ENCODE measurements at regions not wholly inside any gene's neighbourhood (a gene's known extent, or its start where the extent isn't known, plus 50 kb on each side); places are given as distances from the start of the nearest gene placed in this dataset.

DNA sequence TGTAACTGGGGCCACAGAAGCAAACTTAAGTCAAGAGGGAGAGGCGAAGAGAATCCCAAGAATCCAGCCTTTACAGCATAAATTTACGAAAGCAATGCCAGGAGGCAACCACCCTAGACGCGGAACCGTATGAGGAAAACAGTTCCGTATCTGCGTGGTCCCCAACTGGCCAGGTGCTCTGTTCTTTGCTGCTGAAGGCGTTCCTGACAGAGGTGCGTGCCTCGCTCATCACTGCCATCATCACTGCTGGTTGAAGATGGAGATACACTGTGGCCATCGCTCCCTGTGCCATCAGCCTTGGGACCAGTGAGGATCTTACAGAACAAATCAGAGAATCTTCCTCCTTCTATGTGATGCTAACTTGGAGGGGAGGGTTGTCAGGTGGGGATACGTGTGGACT lies 270.5 kb upstream of the B3GAT1 start:
- Histone ChIP-seq H3K27me3 (no peaks in the 10 kb centered on the region), H3K9me3 (no peaks in the 10 kb centered on the region), H3K27ac (no peak overlapping the region), H3K4me2 (no peak overlapping the region), H3K4me1 (no peaks in the 10 kb centered on the region), H3K9ac (no peak overlapping the region), H3K4me3 (no peak overlapping the region), H4K20me1 (no peaks in the 10 kb centered on the region), H3K36me3 (no peaks in the 10 kb centered on the region)
- no peak for TF ChIP-seq Cebpa-rat (IDR thresholded peaks at IDR 0.05)

DNA sequence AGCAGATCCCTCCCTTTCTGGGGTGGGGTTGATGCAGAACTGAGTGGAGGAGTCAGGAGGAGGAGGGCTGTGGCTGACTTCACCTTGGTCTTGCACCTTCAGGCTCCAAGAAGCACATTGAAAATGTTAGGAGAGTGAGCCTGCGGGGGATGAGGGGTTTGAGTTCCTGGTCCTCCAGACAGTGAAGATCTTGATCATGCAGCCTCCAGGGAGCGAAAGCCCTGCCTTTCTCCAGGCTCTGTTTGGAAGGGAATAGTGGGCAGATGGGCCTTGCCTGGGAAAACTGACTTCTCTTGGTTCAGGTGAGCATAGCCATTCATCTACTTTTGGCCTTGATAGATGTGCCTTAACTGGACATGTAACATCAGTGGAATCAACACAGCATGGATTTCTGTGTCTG lies 267.6 kb upstream of the B3GAT1 start:
- Histone ChIP-seq H3K4me3 (no peak overlapping the region), H3K36me3 (no peaks in the 10 kb centered on the region), H3K9ac (no peak overlapping the region), H3K4me1 (no peaks in the 10 kb centered on the region), H3K27ac (no peak overlapping the region), H3K27me3 (no peaks in the 10 kb centered on the region), H4K20me1 (no peaks in the 10 kb centered on the region), H3K4me2 (no peak overlapping the region), H3K9me3 (no peaks in the 10 kb centered on the region)
- no peak for TF ChIP-seq Cebpa-rat (IDR thresholded peaks at IDR 0.05)

DNA sequence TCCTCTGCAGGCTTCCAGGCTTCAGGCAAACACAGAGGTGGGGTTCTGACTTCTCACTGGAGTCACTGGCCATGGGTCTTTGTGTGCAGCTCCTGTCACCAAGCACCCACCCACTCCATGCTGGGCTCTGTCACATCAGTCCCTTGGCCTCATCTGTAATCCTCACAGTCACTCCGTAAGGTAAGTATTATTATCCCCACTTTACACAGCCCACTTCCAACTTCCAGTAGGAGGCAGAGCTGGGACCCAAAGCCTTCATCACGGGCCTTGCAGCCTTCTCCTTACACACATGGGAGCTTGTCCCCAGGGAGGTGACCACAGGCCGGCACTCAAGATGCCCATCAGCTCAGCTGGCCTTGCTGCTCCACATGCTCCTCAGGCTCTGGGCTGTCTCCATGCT lies 266.7 kb upstream of the B3GAT1 start:
- H4K20me1 ChIP-seq: no peaks in the 10 kb centered on the region
- no peaks in the 10 kb centered on the region for H3K36me3 ChIP-seq
- no peaks in the 10 kb centered on the region for H3K27me3 ChIP-seq
- H3K4me1 ChIP-seq: no peaks in the 10 kb centered on the region
- H3K9ac ChIP-seq: no peak overlapping the region
- H3K4me2 ChIP-seq: no peak overlapping the region
- no peak overlapping the region for H3K27ac ChIP-seq
- no peak for TF ChIP-seq Cebpa-rat (IDR thresholded peaks at IDR 0.05)
- no peaks in the 10 kb centered on the region for H3K9me3 ChIP-seq
- H3K4me3 ChIP-seq: no peak overlapping the region

DNA sequence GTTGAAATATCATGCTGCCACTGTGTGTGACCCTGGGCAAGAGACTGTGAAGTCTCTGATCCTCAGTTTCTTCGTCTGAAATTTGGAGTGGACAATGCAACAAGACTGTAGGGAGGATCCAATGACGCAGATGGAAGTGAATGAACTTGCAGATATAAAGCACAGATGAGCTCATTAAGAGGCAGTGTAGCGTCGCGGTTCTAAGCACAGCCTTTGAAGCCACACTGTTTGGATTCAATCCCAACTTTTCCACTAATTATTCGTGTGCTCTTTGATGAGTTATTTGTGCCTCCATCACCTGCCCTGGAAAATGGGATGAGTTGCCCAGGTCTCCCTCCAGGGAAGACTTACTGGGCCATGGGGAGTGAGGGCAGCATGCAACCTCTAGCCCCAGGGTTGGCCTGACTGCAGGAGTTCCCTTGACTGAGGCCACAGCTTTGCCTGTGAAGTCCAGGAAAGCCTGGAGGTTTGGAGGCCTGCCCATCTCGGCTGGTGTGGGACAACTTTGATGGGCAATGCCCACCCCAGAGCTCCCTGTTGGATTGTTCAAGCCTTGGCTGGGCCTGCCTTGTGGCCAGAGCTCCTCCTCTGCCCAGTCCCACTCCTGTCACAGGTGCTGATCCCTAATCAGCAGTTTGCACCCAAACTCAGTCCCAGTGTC lies 266.0 kb upstream of the B3GAT1 start:
- Histone ChIP-seq H3K27ac (no peak overlapping the region), H3K9me3 (no peaks in the 10 kb centered on the region), H3K4me3 (no peak overlapping the region), H4K20me1 (no peaks in the 10 kb centered on the region), H3K4me1 (no peaks in the 10 kb centered on the region), H3K4me2 (no peak overlapping the region), H3K36me3 (no peaks in the 10 kb centered on the region), H3K9ac (no peak overlapping the region), H3K27me3 (no peaks in the 10 kb centered on the region)
- no peak for TF ChIP-seq Cebpa-rat (IDR thresholded peaks at IDR 0.05)

DNA sequence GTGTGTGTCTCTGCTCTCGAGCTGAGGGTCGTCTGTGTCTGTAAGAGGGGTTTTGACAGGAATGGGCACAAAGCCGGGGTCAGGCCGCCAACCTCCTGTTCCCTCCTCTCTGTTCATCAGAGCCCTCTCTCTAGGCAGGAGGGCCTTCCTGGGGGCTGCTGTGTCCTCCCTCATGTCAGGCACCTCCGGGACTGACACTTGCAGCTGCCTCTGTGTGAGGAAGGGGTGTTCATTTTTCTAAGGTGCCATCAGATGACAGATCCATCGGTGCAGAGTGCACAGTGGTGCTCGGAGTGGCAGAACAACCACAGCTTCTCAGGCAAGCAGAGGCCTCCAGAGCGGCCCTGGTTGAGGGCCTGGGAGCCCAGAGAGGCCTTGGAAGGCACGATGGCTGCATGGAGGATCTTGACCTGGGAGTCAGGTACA lies 265.4 kb upstream of the B3GAT1 start:
- H3K9me3 ChIP-seq: no peaks in the 10 kb centered on the region
- H3K36me3 ChIP-seq: no peaks in the 10 kb centered on the region
- H4K20me1 ChIP-seq: no peaks in the 10 kb centered on the region
- H3K9ac ChIP-seq: no peak overlapping the region
- H3K4me2 ChIP-seq: no peak overlapping the region
- no peak overlapping the region for H3K4me3 ChIP-seq
- no peak for TF ChIP-seq Cebpa-rat (IDR thresholded peaks at IDR 0.05)
- no peak overlapping the region for H3K27ac ChIP-seq
- no peaks in the 10 kb centered on the region for H3K4me1 ChIP-seq
- H3K27me3 ChIP-seq: no peaks in the 10 kb centered on the region

DNA sequence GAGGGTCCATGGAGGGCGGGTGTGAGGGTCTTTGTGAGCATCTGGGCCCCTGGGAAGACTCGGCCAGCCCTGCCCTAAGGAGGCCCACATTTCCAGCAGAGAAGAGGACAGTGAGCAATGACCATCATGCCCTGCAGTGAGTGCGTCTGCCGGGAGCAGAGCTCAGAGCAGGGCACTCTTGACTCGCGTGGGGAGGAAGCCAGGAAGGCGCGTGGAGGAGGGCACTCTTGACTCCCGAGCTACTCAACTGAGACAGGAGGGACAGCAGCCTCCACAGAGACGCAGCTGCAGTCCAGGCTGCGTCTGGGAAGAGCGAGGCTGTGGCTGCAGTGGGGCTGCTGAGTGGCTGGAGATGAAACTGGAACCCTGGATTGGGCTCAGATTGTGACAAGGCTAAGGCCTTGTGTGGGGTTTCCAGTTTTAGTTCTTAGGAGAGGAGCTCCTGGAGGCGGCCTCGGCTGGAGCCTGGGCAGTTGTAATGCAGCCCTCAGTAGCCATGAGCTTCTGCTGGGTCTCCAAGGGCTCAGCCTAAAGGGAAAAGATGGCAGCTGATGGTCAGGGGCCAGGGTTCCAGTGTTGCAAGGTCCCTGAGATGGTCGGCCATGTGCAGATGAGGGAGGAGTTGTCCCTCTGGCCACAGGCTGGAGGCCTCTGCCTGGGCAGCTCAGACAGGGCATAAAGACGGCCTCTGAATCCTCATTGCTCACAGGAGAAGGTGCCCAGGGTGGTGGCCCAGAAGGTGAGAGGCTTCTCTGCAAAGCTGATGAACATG lies 264.7 kb upstream of the B3GAT1 start:
- H3K9ac ChIP-seq: no peak overlapping the region
- no peaks in the 10 kb centered on the region for H3K4me1 ChIP-seq
- H3K4me3 ChIP-seq: no peak overlapping the region
- no peak for TF ChIP-seq Cebpa-rat (IDR thresholded peaks at IDR 0.05)
- no peaks in the 10 kb centered on the region for H3K27me3 ChIP-seq
- no peaks in the 10 kb centered on the region for H4K20me1 ChIP-seq
- H3K36me3 ChIP-seq: no peaks in the 10 kb centered on the region
- no peak overlapping the region for H3K4me2 ChIP-seq
- no peaks in the 10 kb centered on the region for H3K9me3 ChIP-seq
- no peak overlapping the region for H3K27ac ChIP-seq

DNA sequence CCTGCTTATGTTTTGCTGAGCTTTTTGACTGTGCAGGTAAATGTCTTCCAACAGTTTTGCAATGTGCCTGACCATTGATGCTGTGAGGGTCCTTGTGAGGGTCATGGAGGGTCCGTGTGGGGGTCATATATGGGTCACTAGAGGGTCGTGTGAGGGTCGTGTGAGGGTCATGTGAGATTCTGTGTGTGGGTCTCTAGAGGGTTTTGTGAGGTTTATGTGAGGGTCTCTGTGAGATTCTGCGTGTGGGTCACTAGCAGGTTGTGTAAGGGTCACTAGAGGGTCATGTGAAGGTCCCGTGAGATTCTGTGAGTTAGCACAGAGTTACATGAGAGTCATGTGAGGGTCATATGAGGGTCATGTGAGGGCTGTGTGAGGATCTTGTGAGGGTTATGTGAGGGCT lies 263.9 kb upstream of the B3GAT1 start:
- H4K20me1 ChIP-seq: no peaks in the 10 kb centered on the region
- H3K9me3 ChIP-seq: no peaks in the 10 kb centered on the region
- H3K27me3 ChIP-seq: no peaks in the 10 kb centered on the region
- H3K4me1 ChIP-seq: no peaks in the 10 kb centered on the region
- no peak overlapping the region for H3K9ac ChIP-seq
- TF ChIP-seq Cebpa-rat (IDR thresholded peaks at IDR 0.05): no peak
- no peak overlapping the region for H3K27ac ChIP-seq
- no peak overlapping the region for H3K4me3 ChIP-seq
- H3K4me2 ChIP-seq: no peak overlapping the region
- H3K36me3 ChIP-seq: no peaks in the 10 kb centered on the region

DNA sequence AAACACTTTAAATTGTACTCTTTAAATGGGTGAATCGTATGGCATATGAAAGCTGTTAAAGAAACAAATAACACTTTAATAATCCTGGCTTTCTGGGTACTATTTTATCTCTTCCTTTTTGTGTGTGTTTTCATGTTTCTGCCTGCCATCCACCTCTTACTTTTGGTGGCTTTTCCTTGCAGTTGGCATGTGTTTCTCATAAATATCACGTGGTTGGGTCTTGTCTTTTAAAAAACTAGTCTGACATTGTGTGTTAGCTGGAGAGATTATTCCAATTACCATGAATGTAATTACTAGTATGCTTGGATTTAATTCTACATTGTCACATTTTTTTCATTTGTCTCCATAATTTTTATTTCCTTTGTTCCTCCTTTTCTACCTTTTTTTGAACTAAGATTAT lies 262.9 kb upstream of the B3GAT1 start:
- H3K9ac ChIP-seq: no peak overlapping the region
- H3K36me3 ChIP-seq: no peaks in the 10 kb centered on the region
- no peak overlapping the region for H3K4me3 ChIP-seq
- H3K4me1 ChIP-seq: no peaks in the 10 kb centered on the region
- no peak overlapping the region for H3K4me2 ChIP-seq
- H4K20me1 ChIP-seq: no peaks in the 10 kb centered on the region
- TF ChIP-seq Cebpa-rat (IDR thresholded peaks at IDR 0.05): no peak
- no peaks in the 10 kb centered on the region for H3K27me3 ChIP-seq
- no peaks in the 10 kb centered on the region for H3K9me3 ChIP-seq
- H3K27ac ChIP-seq: no peak overlapping the region

DNA sequence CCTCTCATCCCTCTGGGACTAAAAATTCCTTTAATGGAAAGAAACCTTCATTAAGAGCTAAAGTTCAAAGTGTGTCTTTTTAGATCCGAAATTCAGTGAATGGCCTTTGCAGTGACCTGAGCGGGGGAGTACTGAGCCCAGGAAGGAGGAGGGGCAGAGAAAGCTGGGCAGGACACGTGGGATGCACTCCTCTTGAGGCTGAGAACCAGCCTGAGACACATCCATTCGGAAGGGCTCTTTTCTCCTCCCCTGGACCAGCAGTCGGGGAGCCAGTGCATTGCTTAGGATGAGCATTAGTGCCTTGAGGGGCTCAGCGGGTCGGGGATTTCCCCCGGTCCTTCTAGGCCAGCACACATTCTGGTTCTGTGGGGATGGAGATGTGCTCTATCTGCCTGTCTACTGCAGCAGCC lies 258.9 kb upstream of the B3GAT1 start:
- H3K9ac ChIP-seq: no peak overlapping the region
- H3K9me3 ChIP-seq: no peaks in the 10 kb centered on the region
- no peak for TF ChIP-seq Cebpa-rat (IDR thresholded peaks at IDR 0.05)
- H3K27ac ChIP-seq: no peak overlapping the region
- H3K4me2 ChIP-seq: no peak overlapping the region
- H3K36me3 ChIP-seq: no peaks in the 10 kb centered on the region
- H3K27me3 ChIP-seq: no peaks in the 10 kb centered on the region
- no peaks in the 10 kb centered on the region for H4K20me1 ChIP-seq
- H3K4me1 ChIP-seq: no peaks in the 10 kb centered on the region
- H3K4me3 ChIP-seq: no peak overlapping the region

DNA sequence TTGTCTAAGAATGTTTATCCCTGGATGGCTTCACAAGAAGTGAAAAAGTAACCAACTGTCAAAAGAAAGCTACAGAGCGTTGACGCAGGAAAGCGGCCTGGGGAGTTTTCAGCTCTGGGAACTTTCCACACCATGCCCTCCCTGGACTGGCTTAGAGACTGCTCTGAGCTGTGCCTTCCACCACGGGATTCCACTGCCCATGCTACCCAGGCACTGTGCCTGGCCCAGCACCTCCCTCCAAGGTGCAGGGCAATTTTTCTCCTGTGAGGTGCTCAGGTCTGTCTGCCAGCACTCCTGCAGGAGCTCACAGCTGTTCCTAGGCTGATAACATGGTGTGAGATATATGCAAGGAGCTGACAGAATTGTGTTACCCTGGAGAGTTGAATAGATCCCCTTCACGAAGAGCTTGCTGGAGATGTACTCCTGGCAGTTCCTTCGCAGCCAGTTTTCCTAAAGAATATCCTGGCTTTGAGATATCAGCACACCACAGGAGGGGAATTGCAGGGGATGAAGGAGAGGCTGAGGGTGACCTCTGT lies 258.3 kb upstream of the B3GAT1 start:
- no peaks in the 10 kb centered on the region for H3K27me3 ChIP-seq

More for the DNA sequence above, 258.3 kb upstream of the B3GAT1 start:
- Histone ChIP-seq H3K9me3 (no peaks in the 10 kb centered on the region), H4K20me1 (no peaks in the 10 kb centered on the region), H3K27ac (no peak overlapping the region), H3K4me1 (no peaks in the 10 kb centered on the region), H3K4me3 (no peak overlapping the region), H3K36me3 (no peaks in the 10 kb centered on the region), H3K9ac (no peak overlapping the region), H3K4me2 (no peak overlapping the region)
- TF ChIP-seq Cebpa-rat (IDR thresholded peaks at IDR 0.05): no peak
